CD4-positive, CD25-positive, alpha-beta regulatory T cell (primary cell): ENCODE measurements at regions not wholly inside any gene's neighbourhood (a gene's known extent, or its start where the extent isn't known, plus 50 kb on each side); places are given as distances from the start of the nearest gene placed in this dataset.
A peak's percentile ranks its signal among the peaks of the same experiment; 100 is the strongest.

Source experiments
- ATAC-seq, 2 donors: fragments of 150-1000 bp; cut with Tn5 transposase; one replicate each; pipeline ENCODE4 v1.10.0; 2021; ENCODE audit warnings: low read depth in 2 of 2, moderate number of reproducible peaks in 2 of 2, moderate library complexity in 1 of 2
- DNase-seq, 3 donors: peaks; one replicate each; pipeline versions ENCODE4 v3.0.0 to v3.0.0-alpha.2; 2012 to 2022; ENCODE audit warnings: mixed read lengths in 1 of 3
- H3K27ac ChIP-seq: one replicate; pipeline ENCODE4 v1.7.0; 2013; ENCODE audit warnings: mild to moderate bottlenecking, low read length; ENCODE audit not compliant: insufficient read depth, poor library complexity, severe bottlenecking
- H3K27me3 ChIP-seq: one replicate; pipeline ENCODE4 v1.7.0; 2013; ENCODE audit warnings: low read length; ENCODE audit not compliant: control insufficient read depth, insufficient read depth
- H3K36me3 ChIP-seq: one replicate; pipeline ENCODE4 v1.7.0; 2013; ENCODE audit warnings: mild to moderate bottlenecking, low read length, moderate library complexity; ENCODE audit not compliant: control insufficient read depth, insufficient read depth
- H3K4me1 ChIP-seq: 2 replicates; pipeline ENCODE4 v1.7.0; 2013; ENCODE audit warnings: mild to moderate bottlenecking, low read length; ENCODE audit not compliant: insufficient read depth, control insufficient read depth, poor library complexity, severe bottlenecking
- H3K4me3 ChIP-seq: one replicate; pipeline ENCODE4 v1.7.0; 2013; ENCODE audit warnings: low read depth, mild to moderate bottlenecking, low read length, moderate library complexity
- H3K9me3 ChIP-seq, 2 experiments: 1 replicate in 1 of 2; 2 replicates in 1 of 2; pipeline ENCODE4 v1.7.0; 2013; ENCODE audit warnings: low read length in 2 of 2, mild to moderate bottlenecking in 1 of 2, moderate library complexity in 1 of 2; ENCODE audit not compliant: control insufficient read depth in 2 of 2
- H3K27ac Mint-ChIP-seq, 3 donors: one replicate each; pipeline ENCODE4 v1.8.0; 2020 to 2022; ENCODE audit warnings: mild to moderate bottlenecking in 3 of 3, mixed read lengths in 3 of 3, moderate library complexity in 2 of 3
- H3K27me3 Mint-ChIP-seq: one replicate; pipeline ENCODE4 v1.8.0; 2022; ENCODE audit warnings: mild to moderate bottlenecking, mixed read lengths
- H3K36me3 Mint-ChIP-seq: one replicate; pipeline ENCODE4 v1.8.0; 2020; ENCODE audit warnings: mixed read lengths
- H3K4me1 Mint-ChIP-seq, 4 donors: one replicate each; pipeline ENCODE4 v1.8.0; 2020 to 2022; ENCODE audit warnings: mixed read lengths in 4 of 4, mild to moderate bottlenecking in 1 of 4
- H3K4me3 Mint-ChIP-seq, 4 donors: one replicate each; pipeline ENCODE4 v1.8.0; 2020 to 2022; ENCODE audit warnings: mild to moderate bottlenecking in 4 of 4, mixed read lengths in 4 of 4, moderate library complexity in 3 of 4
- H3K9me3 Mint-ChIP-seq, 7 donors: one replicate each; pipeline ENCODE4 v1.8.0; 2020 to 2022; ENCODE audit warnings: mixed read lengths in 7 of 7, mild to moderate bottlenecking in 3 of 7, moderate library complexity in 2 of 7

DNA sequence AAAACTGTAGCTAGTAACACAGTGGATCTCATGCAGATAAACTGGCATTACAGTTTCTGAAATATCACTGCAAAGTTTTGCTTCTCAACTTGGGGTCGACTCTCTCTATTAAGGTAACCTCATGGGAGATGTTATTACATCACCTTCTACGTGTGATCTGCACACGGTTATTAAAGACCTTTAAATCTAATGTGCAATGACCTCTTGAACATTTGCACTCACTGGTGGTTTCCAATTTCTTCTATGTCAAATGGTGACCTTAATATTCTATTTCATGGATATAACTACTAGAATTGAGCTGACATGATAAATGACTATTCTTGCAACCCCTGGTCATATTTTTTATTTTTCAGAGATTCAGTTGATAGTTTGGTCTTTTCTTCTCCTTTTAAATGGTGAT lies 191.3 kb downstream of the PPP1R3A start:
- no peaks in the 10 kb centered on the region for H3K36me3 ChIP-seq
- Mint-ChIP-seq H3K9me3 (peaks cover 0 to 5% (median 2%) of the 10 kb centered on the region in 7 donors), H3K27me3 (no peaks in the 10 kb centered on the region), H3K4me3 (no peak overlapping the region), H3K36me3 (no peaks in the 10 kb centered on the region), H3K4me1 (no peaks in the 10 kb centered on the region), H3K27ac (no peak overlapping the region)
- no peak overlapping the region for H3K4me3 ChIP-seq
- no peaks in the 10 kb centered on the region for H3K4me1 ChIP-seq
- DNase-seq (no peak), ATAC-seq (no peak)
- H3K9me3 ChIP-seq: no peaks in the 10 kb centered on the region
- no peak overlapping the region for H3K27ac ChIP-seq
- no peaks in the 10 kb centered on the region for H3K27me3 ChIP-seq

DNA sequence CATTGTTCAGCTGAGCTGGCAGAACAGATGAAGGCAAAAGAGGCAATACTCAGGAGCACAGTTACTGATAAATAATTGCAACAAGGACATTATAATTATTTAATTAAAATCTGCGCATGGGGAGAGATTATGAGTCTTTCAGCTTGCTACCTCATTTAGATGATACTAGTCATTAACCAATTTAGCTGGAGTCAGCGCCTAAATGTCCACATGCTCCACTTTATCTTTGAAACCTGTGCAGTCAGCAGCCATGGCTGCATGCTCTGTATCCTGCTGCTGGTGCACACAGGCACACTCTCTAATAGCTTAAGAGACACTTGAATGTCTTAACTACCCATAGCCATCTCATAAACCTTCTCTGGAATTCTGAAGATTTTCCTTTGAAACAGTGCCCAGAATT lies 196.8 kb downstream of the PPP1R3A start:
- peaks cover 0 to 5% (median 2%) of the 10 kb centered on the region in 7 donors for H3K9me3 Mint-ChIP-seq
- no peak for DNase-seq
- H3K4me1 ChIP-seq: no peaks in the 10 kb centered on the region

DNA sequence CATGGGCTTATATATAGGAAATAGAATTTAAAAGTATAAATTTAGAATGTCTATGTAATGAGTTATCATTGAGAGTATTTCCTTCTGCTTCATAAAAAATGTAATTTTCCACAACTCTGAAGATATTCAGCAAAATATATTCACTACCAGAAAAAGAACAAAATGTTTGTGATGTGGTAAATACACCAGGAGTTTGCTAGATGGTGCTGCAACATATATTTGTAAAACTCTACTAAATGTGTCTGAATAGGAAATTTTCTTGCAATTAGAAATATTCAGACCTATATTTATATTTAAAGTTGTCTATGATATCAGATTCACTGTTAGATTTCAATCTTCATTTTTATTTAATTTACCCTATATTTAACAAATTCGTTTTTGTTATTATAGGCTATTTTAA lies 201.1 kb downstream of the PPP1R3A start:
- DNase-seq (no peak), ATAC-seq (no peak)
- no peaks in the 10 kb centered on the region for H3K4me1 ChIP-seq
- H3K36me3 Mint-ChIP-seq: no peaks in the 10 kb centered on the region
- no peaks in the 10 kb centered on the region for H3K4me1 Mint-ChIP-seq
- H3K9me3 Mint-ChIP-seq: peaks cover 0 to 1% (median 0%) of the 10 kb centered on the region in 7 donors
- no peaks in the 10 kb centered on the region for H3K27me3 ChIP-seq
- H3K27ac ChIP-seq: no peak overlapping the region
- H3K4me3 ChIP-seq: no peak overlapping the region
- no peaks in the 10 kb centered on the region for H3K9me3 ChIP-seq
- no peak overlapping the region for H3K4me3 Mint-ChIP-seq
- H3K36me3 ChIP-seq: no peaks in the 10 kb centered on the region
- no peaks in the 10 kb centered on the region for H3K27me3 Mint-ChIP-seq
- H3K27ac Mint-ChIP-seq: no peak overlapping the region

More for the DNA sequence above, 196.8 kb downstream of the PPP1R3A start:
- Histone ChIP-seq H3K36me3 (no peaks in the 10 kb centered on the region), H3K27ac (no peak overlapping the region), H3K27me3 (no peaks in the 10 kb centered on the region), H3K9me3 (no peaks in the 10 kb centered on the region), H3K4me3 (no peak overlapping the region)
- H3K4me1 Mint-ChIP-seq: no peaks in the 10 kb centered on the region
- H3K4me3 Mint-ChIP-seq: no peak overlapping the region
- H3K36me3 Mint-ChIP-seq: no peaks in the 10 kb centered on the region
- no peak overlapping the region for H3K27ac Mint-ChIP-seq
- no peaks in the 10 kb centered on the region for H3K27me3 Mint-ChIP-seq
- no peak for ATAC-seq

DNA sequence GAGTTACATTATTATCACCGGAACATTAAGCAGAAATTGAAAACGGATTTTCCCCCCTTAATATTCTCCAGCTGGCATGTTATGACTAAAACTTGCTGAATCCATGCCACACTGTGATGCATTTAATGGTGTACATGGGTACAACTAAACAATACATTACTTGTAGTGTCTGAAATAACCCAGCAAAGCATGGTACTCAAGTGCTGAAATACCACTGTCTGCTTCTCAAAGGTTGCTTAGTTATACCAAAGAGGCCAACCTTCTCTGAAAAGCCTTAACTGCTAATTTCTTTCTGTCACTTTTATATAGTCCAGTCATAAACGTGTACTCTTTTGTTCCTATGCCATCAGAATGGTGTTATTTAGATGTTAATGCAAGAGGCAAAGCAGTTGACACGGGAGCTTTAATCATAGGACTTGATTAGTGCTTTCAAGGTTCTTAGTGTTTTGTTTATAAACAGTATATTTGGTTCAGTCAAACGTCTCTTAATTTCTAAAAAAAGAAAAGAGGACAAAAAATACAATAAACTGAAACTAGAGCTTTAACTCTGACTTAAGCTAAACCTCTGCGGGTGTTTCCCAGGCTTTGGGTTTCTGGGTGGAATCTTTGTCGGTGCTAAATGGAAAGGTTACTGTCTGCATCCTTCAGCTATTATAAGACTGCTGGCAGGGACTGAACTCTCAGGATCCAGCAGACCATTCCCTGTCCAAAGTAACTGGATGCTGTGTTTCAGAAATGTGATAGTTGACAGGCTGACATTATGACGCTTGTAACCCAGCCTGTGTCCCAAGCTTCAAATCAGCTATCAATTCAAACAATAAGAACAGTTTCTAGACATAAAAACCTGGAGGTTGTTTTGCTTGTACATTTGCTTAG lies 202.6 kb downstream of the PPP1R3A start:
- H3K27ac ChIP-seq: no peak overlapping the region
- H3K27me3 ChIP-seq: no peaks in the 10 kb centered on the region
- H3K4me1 Mint-ChIP-seq: no peaks in the 10 kb centered on the region
- ATAC-seq (no peak), DNase-seq (no peak)
- H3K4me3 ChIP-seq: no peak overlapping the region
- H3K36me3 Mint-ChIP-seq: no peaks in the 10 kb centered on the region
- no peak overlapping the region for H3K27ac Mint-ChIP-seq
- H3K9me3 ChIP-seq: no peaks in the 10 kb centered on the region
- peaks cover 0 to 1% (median 0%) of the 10 kb centered on the region in 7 donors for H3K9me3 Mint-ChIP-seq
- H3K4me1 ChIP-seq: no peaks in the 10 kb centered on the region
- no peaks in the 10 kb centered on the region for H3K36me3 ChIP-seq
- H3K27me3 Mint-ChIP-seq: no peaks in the 10 kb centered on the region
- H3K4me3 Mint-ChIP-seq: no peak overlapping the region

DNA sequence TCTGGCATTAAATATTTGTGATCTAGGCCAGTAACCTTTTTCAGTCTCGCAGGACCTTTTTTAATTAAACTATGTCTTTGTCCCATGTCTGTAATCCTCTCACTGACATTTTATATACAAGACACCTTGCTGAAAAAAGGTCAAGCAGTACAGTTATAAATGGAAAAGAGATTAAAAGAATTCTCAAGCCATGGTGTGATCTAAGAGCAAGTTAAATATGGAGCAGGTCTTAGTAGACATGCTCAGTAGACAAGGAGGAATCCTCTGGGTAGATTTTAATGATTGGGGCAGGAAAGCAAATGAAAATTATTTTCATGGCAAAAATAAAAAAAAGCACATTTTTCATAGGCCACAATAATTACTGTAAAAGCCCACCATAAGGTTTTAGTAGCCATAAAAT lies 203.5 kb downstream of the PPP1R3A start:
- Mint-ChIP-seq H3K4me3 (no peak overlapping the region), H3K27ac (no peak overlapping the region)

DNA sequence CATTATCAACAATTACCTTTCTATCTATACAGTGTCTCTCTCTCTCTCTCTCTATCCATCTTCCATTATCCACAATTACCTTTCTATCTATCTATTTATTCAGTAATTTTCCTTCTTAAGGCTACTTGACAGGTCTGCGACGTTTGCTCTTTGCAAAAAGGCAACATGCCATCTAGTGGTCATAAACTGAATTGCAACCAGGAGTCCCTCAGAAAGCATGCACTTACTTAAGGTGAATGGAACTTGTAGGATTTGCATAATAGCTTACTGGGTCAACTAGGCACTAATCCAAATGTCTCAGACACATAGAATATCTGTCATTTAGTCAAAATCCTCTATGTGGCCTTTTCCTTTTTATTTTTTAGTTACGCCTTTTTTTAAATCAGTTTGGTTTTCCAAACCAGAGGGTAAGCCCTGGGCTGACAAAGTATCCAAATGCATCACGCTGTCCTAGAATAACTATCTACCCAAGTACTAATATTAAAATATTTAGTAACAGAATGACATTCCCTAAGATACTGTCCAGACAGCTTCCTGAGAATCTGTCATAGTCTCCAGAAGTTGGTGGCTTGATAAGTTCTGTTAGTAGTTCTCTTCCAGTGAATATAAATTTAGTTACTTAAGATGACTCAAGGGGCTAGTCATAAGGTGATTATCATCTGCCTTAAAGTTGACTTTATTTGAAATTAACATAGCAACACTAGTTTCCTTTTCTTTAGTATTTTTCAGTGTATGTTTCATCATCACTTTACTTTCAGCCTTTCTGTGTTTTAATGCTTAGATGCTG lies 208.3 kb downstream of the PPP1R3A start:
- Histone ChIP-seq H3K9me3 (no peaks in the 10 kb centered on the region), H3K36me3 (no peaks in the 10 kb centered on the region), H3K27me3 (no peaks in the 10 kb centered on the region), H3K27ac (no peak overlapping the region), H3K4me1 (no peaks in the 10 kb centered on the region), H3K4me3 (no peak overlapping the region)
- peaks cover 0 to 1% (median 0%) of the 10 kb centered on the region in 4 donors for H3K4me1 Mint-ChIP-seq
- no peak overlapping the region for H3K27ac Mint-ChIP-seq
- no peaks in the 10 kb centered on the region for H3K27me3 Mint-ChIP-seq
- peaks cover 0 to 4% (median 0%) of the 10 kb centered on the region in 7 donors for H3K9me3 Mint-ChIP-seq
- no peaks in the 10 kb centered on the region for H3K36me3 Mint-ChIP-seq
- DNase-seq: peak; percentile 9 to 81 (median 53)
- no peak overlapping the region for H3K4me3 Mint-ChIP-seq
- peak; percentile 56 to 75 for ATAC-seq

More for the DNA sequence above, 203.5 kb downstream of the PPP1R3A start:
- Mint-ChIP-seq H3K9me3 (peaks cover 0 to 1% (median 0%) of the 10 kb centered on the region in 7 donors), H3K36me3 (no peaks in the 10 kb centered on the region), H3K27me3 (no peaks in the 10 kb centered on the region), H3K4me1 (peaks cover 0 to under 1% (median 0%) of the 10 kb centered on the region in 4 donors)
- ATAC-seq (no peak), DNase-seq (no peak)
- Histone ChIP-seq H3K4me3 (no peak overlapping the region), H3K27ac (no peak overlapping the region), H3K9me3 (no peaks in the 10 kb centered on the region), H3K27me3 (no peaks in the 10 kb centered on the region), H3K4me1 (no peaks in the 10 kb centered on the region), H3K36me3 (no peaks in the 10 kb centered on the region)

DNA sequence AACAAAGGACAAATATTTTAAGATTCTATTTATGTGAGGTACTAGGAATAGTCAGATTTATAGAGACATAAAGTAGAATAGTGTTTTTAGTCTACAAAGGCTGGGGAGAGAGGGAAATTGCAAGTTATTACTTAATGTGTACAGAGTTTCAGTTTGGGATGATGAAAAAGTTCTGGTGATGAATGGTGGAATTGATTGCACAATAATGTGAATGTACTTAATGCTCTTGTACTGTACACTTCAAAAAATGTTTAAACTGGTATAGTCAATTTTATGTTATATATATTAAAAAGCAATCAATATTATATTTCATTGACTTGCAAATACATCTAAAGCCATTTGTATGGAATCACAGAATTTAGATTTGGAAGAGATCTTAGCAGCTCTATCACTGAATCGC lies 213.4 kb downstream of the PPP1R3A start:
- no peaks in the 10 kb centered on the region for H3K36me3 ChIP-seq
- no peak for DNase-seq
- no peaks in the 10 kb centered on the region for H3K27me3 ChIP-seq
- no peaks in the 10 kb centered on the region for H3K27me3 Mint-ChIP-seq
- H3K4me3 Mint-ChIP-seq: no peak overlapping the region
- peaks cover 0 to 1% (median 0%) of the 10 kb centered on the region in 4 donors for H3K4me1 Mint-ChIP-seq
- no peak overlapping the region for H3K4me3 ChIP-seq
- H3K4me1 ChIP-seq: no peaks in the 10 kb centered on the region
- H3K36me3 Mint-ChIP-seq: no peaks in the 10 kb centered on the region
- no peaks in the 10 kb centered on the region for H3K9me3 ChIP-seq
- H3K27ac Mint-ChIP-seq: no peak overlapping the region
- H3K9me3 Mint-ChIP-seq: peaks cover 0 to 4% (median 0%) of the 10 kb centered on the region in 7 donors
- no peak for ATAC-seq
- no peak overlapping the region for H3K27ac ChIP-seq
